WTC11 (cell line): ENCODE measurements at regions not wholly inside any gene's neighbourhood (a gene's known extent, or its start where the extent isn't known, plus 50 kb on each side); places are given as distances from the start of the nearest gene placed in this dataset.

Experiments used
- ATAC-seq: fragments of 200-7000 bp; cut with Tn5 transposase; 2 replicates; pipeline ENCODE4 v1.10.0; 2021; ENCODE audit warnings: mild to moderate bottlenecking, moderate library complexity
- CTCF ChIA-PET: fragments of 300-600 bp; sonication (Branson Sonifier 250); formaldehyde crosslinking; loops from one replicate; lab custom pipeline; 2021; ENCODE audit warnings: antibody characterized with exemption; lab: Charles Lee
- POLR2A ChIA-PET: fragments of 350-600 bp; sonication (Branson Sonifier 250); formaldehyde crosslinking; loops from one replicate; lab custom pipeline; 2021; ENCODE audit warnings: antibody characterized with exemption; lab: Charles Lee
- DNase-seq: peaks from one replicate; pipeline ENCODE4 v3.0.0; 2021; ENCODE audit warnings: low spot score
- H3K27ac Mint-ChIP-seq: 2 replicates; pipeline ENCODE4 v1.8.0; 2021; ENCODE audit warnings: mixed read lengths
- H3K27me3 Mint-ChIP-seq: 2 replicates; pipeline ENCODE4 v1.8.0; 2021; ENCODE audit warnings: low read depth, mild to moderate bottlenecking, moderate library complexity, mixed read lengths
- H3K36me3 Mint-ChIP-seq: 2 replicates; pipeline ENCODE4 v1.8.0; 2021; ENCODE audit warnings: mixed read lengths
- H3K4me1 Mint-ChIP-seq: 2 replicates; pipeline ENCODE4 v1.8.0; 2022; ENCODE audit warnings: mixed read lengths
- H3K4me3 Mint-ChIP-seq: 2 replicates; pipeline ENCODE4 v1.8.0; 2021; ENCODE audit warnings: mild to moderate bottlenecking, moderate library complexity, mixed read lengths
- H3K9me3 Mint-ChIP-seq: 2 replicates; pipeline ENCODE4 v1.8.0; 2021; ENCODE audit warnings: mixed read lengths
- CBFB ChIP-seq: sonication (generic); formaldehyde crosslinking; IDR thresholded peaks from 2 replicates; pipeline ENCODE4 v1.8.1; 2022; ENCODE audit warnings: mild to moderate bottlenecking, low read depth, missing genetic modification reagents
- ESRRA ChIP-seq: sonication (generic); formaldehyde crosslinking; IDR thresholded peaks from 2 replicates; pipeline ENCODE4 v1.8.1; 2022; ENCODE audit warnings: mild to moderate bottlenecking, missing genetic modification reagents, borderline replicate concordance
- GRHL2 ChIP-seq: fragments of 250-450 bp; sonication (Bioruptor Pico); IDR thresholded peaks from 2 replicates; pipeline ENCODE4 v1.8.0; 2022; ENCODE audit warnings: mild to moderate bottlenecking, moderate library complexity; ENCODE audit not compliant: insufficient replicate concordance, severe bottlenecking
- MXD4 ChIP-seq: fragments of 250-450 bp; sonication (Bioruptor Pico); IDR thresholded peaks from 2 replicates; pipeline ENCODE4 v1.8.0; 2021; ENCODE audit warnings: mild to moderate bottlenecking, moderate library complexity, borderline replicate concordance
- NR1H2 ChIP-seq: sonication (generic); formaldehyde crosslinking; IDR thresholded peaks from 2 replicates; pipeline ENCODE4 v1.9.0; 2021; ENCODE audit warnings: mild to moderate bottlenecking, moderate library complexity, missing genetic modification reagents
- ZBTB21 ChIP-seq: sonication (generic); formaldehyde crosslinking; IDR thresholded peaks from 2 replicates; pipeline ENCODE4 v1.8.1; 2023; ENCODE audit warnings: mild to moderate bottlenecking, missing genetic modification reagents, borderline replicate concordance
- ZNF121 ChIP-seq: sonication (generic); formaldehyde crosslinking; IDR thresholded peaks from 2 replicates; pipeline ENCODE4 v1.8.0; 2023; ENCODE audit warnings: missing genetic modification reagents
- ZNF138 ChIP-seq: sonication (generic); formaldehyde crosslinking; conservative IDR thresholded peaks from 2 replicates; pipeline ENCODE4 v1.8.1; 2022; ENCODE audit warnings: mild to moderate bottlenecking, moderate library complexity, missing genetic modification reagents
- ZNF263 ChIP-seq: sonication (generic); formaldehyde crosslinking; IDR thresholded peaks from 2 replicates; pipeline ENCODE4 v1.8.1; 2022; ENCODE audit warnings: low read depth, mild to moderate bottlenecking, moderate library complexity, missing genetic modification reagents
- ZNF317 ChIP-seq: sonication (generic); formaldehyde crosslinking; IDR thresholded peaks from 2 replicates; pipeline ENCODE4 v1.8.1; 2023; ENCODE audit warnings: low read depth, mild to moderate bottlenecking, moderate library complexity, missing genetic modification reagents, borderline replicate concordance
- ZNF416 ChIP-seq: fragments of 250-450 bp; sonication (Bioruptor Pico); IDR thresholded peaks from 2 replicates; pipeline ENCODE4 v1.9.0; 2021; ENCODE audit warnings: mild to moderate bottlenecking, inconsistent platforms
- ZNF671 ChIP-seq: fragments of 250-450 bp; sonication (Bioruptor Pico); IDR thresholded peaks from 2 replicates; pipeline ENCODE4 v1.8.0; 2021; ENCODE audit warnings: mild to moderate bottlenecking
- TF ChIP-seq, protein P1 (sequence below): sonication (generic); formaldehyde crosslinking; IDR thresholded peaks from 2 replicates; pipeline ENCODE4 v1.8.1; 2023; ENCODE audit warnings: mild to moderate bottlenecking, missing genetic modification reagents
- TF ChIP-seq, protein P2 (sequence below): sonication (generic); formaldehyde crosslinking; IDR thresholded peaks from 2 replicates; pipeline ENCODE4 v1.8.1; 2023; ENCODE audit warnings: mild to moderate bottlenecking, missing genetic modification reagents, moderate library complexity
- TF ChIP-seq, protein P3 (sequence below): sonication (generic); formaldehyde crosslinking; IDR thresholded peaks from 2 replicates; pipeline ENCODE4 v1.8.0; 2023; ENCODE audit warnings: mild to moderate bottlenecking, missing genetic modification reagents
- TF ChIP-seq, protein P4 (sequence below): fragments of 250-450 bp; sonication (Bioruptor Pico); conservative IDR thresholded peaks from 2 replicates; pipeline ENCODE4 v1.9.0; 2021; ENCODE audit warnings: mild to moderate bottlenecking
- TF ChIP-seq, protein P5 (sequence below): sonication (generic); formaldehyde crosslinking; IDR thresholded peaks from 2 replicates; pipeline ENCODE4 v1.8.1; 2023; ENCODE audit warnings: mild to moderate bottlenecking, missing genetic modification reagents, moderate library complexity
- TF ChIP-seq, protein P6 (sequence below): sonication (generic); formaldehyde crosslinking; conservative IDR thresholded peaks from 2 replicates; pipeline ENCODE4 v1.8.1; 2023; ENCODE audit warnings: mild to moderate bottlenecking, low read depth, missing genetic modification reagents, moderate library complexity

DNA sequence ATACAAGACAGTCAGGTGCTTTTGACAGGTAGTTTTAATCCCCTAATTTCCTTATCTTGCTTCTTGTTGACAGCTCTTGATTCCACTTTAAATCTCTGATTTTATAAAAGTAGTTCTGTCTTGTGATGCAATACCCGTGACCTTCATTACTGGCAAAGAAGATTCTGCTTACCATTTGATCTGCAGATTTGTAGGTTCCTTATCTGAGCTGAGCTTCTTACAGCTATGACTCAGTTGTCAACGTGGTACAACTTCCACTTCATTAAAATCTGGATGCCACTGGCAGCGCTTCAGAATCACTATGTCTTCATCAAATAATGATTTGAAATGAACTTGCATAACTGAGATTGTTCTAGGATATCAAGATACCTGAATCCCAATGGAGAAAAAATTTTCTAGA, 543.6 kb upstream of the B3GALT2 start:
- Mint-ChIP-seq H3K4me1 (peaks cover 17% of the 10 kb centered on the region), H3K27me3 (peaks cover 75% of the 10 kb centered on the region), H3K9me3 (0 out of 2 replicates have a peak, but pooled peaks cover 3% of the 10 kb centered on the region), H3K36me3 (no peaks in the 10 kb centered on the region), H3K27ac (no peak overlapping the region), H3K4me3 (no peak overlapping the region)
- DNase-seq (no peak), ATAC-seq (no peak)
- CTCF ChIA-PET, result no interaction called here
- TF ChIP-seq ZBTB21 (CRISPR knock-in tag) (no peak), CBFB (CRISPR knock-in tag) (no peak), NR1H2 (CRISPR knock-in tag) (no peak), ZNF416 (no peak), GRHL2 (no peak)
- TF ChIP-seq, protein P1, sequence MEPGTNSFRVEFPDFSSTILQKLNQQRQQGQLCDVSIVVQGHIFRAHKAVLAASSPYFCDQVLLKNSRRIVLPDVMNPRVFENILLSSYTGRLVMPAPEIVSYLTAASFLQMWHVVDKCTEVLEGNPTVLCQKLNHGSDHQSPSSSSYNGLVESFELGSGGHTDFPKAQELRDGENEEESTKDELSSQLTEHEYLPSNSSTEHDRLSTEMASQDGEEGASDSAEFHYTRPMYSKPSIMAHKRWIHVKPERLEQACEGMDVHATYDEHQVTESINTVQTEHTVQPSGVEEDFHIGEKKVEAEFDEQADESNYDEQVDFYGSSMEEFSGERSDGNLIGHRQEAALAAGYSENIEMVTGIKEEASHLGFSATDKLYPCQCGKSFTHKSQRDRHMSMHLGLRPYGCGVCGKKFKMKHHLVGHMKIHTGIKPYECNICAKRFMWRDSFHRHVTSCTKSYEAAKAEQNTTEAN (CRISPR knock-in tag), result no peak
- TF ChIP-seq, protein P2, sequence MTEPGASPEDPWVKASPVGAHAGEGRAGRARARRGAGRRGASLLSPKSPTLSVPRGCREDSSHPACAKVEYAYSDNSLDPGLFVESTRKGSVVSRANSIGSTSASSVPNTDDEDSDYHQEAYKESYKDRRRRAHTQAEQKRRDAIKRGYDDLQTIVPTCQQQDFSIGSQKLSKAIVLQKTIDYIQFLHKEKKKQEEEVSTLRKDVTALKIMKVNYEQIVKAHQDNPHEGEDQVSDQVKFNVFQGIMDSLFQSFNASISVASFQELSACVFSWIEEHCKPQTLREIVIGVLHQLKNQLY (CRISPR knock-in tag), result no peak
- TF ChIP-seq, protein P3, sequence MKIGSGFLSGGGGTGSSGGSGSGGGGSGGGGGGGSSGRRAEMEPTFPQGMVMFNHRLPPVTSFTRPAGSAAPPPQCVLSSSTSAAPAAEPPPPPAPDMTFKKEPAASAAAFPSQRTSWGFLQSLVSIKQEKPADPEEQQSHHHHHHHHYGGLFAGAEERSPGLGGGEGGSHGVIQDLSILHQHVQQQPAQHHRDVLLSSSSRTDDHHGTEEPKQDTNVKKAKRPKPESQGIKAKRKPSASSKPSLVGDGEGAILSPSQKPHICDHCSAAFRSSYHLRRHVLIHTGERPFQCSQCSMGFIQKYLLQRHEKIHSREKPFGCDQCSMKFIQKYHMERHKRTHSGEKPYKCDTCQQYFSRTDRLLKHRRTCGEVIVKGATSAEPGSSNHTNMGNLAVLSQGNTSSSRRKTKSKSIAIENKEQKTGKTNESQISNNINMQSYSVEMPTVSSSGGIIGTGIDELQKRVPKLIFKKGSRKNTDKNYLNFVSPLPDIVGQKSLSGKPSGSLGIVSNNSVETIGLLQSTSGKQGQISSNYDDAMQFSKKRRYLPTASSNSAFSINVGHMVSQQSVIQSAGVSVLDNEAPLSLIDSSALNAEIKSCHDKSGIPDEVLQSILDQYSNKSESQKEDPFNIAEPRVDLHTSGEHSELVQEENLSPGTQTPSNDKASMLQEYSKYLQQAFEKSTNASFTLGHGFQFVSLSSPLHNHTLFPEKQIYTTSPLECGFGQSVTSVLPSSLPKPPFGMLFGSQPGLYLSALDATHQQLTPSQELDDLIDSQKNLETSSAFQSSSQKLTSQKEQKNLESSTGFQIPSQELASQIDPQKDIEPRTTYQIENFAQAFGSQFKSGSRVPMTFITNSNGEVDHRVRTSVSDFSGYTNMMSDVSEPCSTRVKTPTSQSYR (CRISPR knock-in tag), result no peak
- POLR2A ChIA-PET, result no interaction called here

DNA sequence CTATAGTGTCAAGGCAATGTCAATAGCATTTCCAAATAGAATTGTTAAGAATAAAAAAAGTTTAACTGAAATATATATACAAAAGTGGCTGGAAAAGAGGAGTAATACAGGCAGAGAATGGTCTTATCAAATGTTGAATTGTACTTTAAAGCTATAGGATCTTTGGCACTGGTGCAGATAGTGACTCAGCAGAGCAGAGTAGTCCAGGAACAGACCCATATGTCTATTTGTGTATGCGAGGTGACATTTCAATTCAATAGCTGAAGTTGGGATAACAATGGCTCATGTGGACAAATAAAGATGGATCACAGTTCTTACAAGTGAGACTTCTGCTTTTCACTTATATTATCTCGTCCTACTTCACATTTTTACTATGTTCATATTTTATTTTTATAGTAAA, 543.0 kb upstream of the B3GALT2 start:
- ChIA-PET CTCF (no interaction called here), POLR2A (no interaction called here)
- no peak for DNase-seq
- Mint-ChIP-seq H3K4me3 (no peak overlapping the region), H3K27ac (no peak overlapping the region), H3K27me3 (peaks cover 81% of the 10 kb centered on the region), H3K36me3 (no peaks in the 10 kb centered on the region), H3K4me1 (peaks cover 17% of the 10 kb centered on the region), H3K9me3 (0 out of 2 replicates have a peak, but pooled peaks cover 3% of the 10 kb centered on the region)
- TF ChIP-seq, protein P4, sequence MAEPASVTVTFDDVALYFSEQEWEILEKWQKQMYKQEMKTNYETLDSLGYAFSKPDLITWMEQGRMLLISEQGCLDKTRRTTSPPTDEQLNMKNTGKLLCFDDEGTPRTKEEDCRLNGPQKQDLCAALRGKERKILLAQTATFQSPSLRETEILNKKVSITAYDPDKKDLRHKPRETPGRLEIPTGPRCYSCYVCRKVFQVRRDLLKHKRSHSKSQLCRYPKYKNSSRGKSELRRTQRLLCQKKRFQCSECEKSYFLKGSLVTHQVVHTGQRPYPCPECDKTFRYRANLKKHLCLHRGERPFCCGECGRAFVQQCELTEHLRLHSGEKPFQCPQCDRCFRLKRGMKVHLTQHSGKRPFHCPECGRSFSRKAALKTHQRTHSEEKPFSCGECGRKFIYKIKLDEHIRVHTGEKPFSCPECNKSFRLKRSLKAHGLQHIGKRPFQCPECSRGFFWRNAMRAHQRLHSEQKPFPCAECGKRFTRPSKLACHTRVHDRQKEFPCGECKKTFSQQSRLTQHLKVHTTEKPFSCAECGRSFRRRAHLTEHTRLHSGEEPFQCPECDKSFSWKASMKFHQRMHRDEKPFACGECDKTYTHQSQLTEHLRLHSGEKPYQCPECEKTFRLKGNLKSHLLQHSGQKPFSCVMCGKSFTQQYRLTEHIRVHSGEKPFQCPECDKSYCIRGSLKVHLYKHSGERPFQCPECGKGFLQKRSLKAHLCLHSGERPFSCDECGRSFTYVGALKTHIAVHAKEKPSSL, result no peak
- TF ChIP-seq, protein P2 (CRISPR knock-in tag), result no peak
- TF ChIP-seq ZNF263 (no peak), ZNF317 (CRISPR knock-in tag) (no peak), MXD4 (CRISPR knock-in tag) (no peak), ZNF671 (no peak), ESRRA (CRISPR knock-in tag) (no peak), ZNF121 (CRISPR knock-in tag) (no peak), ZNF138 (CRISPR knock-in tag) (no peak)
- TF ChIP-seq, protein P5, sequence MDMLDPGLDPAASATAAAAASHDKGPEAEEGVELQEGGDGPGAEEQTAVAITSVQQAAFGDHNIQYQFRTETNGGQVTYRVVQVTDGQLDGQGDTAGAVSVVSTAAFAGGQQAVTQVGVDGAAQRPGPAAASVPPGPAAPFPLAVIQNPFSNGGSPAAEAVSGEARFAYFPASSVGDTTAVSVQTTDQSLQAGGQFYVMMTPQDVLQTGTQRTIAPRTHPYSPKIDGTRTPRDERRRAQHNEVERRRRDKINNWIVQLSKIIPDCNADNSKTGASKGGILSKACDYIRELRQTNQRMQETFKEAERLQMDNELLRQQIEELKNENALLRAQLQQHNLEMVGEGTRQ (CRISPR knock-in tag), result no peak
- TF ChIP-seq, protein P6, sequence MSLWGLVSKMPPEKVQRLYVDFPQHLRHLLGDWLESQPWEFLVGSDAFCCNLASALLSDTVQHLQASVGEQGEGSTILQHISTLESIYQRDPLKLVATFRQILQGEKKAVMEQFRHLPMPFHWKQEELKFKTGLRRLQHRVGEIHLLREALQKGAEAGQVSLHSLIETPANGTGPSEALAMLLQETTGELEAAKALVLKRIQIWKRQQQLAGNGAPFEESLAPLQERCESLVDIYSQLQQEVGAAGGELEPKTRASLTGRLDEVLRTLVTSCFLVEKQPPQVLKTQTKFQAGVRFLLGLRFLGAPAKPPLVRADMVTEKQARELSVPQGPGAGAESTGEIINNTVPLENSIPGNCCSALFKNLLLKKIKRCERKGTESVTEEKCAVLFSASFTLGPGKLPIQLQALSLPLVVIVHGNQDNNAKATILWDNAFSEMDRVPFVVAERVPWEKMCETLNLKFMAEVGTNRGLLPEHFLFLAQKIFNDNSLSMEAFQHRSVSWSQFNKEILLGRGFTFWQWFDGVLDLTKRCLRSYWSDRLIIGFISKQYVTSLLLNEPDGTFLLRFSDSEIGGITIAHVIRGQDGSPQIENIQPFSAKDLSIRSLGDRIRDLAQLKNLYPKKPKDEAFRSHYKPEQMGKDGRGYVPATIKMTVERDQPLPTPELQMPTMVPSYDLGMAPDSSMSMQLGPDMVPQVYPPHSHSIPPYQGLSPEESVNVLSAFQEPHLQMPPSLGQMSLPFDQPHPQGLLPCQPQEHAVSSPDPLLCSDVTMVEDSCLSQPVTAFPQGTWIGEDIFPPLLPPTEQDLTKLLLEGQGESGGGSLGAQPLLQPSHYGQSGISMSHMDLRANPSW (CRISPR knock-in tag), result no peak
- TF ChIP-seq, protein P3 (CRISPR knock-in tag), result no peak
- TF ChIP-seq, protein P1 (CRISPR knock-in tag), result no peak
- ATAC-seq, result no peak
